Medulla oblongata (tissue), 1 donor: ENCODE measurements at regions not wholly inside any gene's neighbourhood (a gene's known extent, or its start where the extent isn't known, plus 50 kb on each side); places are given as distances from the start of the nearest gene placed in this dataset.
"Not testable (repeated sequence)": the region's sequence is repeated elsewhere in the genome, so short reads cannot be mapped to it uniquely, and the experiment has no call there.

Experiments
- DNase-seq: peaks from one replicate; pipeline ENCODE4 v3.0.0-alpha.2; 2015; ENCODE audit errors: extremely low spot score

GRCh38 chr19:30817965-30818567 is 445.9 kb downstream of the ZNF536 start:
- DNase-seq, result no peak

GRCh38 chr19:30817197-30817596 is 445.0 kb downstream of the ZNF536 start:
- DNase-seq, result no peak

- no peak for DNase-seq
These were observed 443.9 kb downstream of the ZNF536 start for GRCh38 chr19:30815889-30816580.

- no peak for DNase-seq
These were observed 440.0 kb downstream of the ZNF536 start for GRCh38 chr19:30812099-30812678.

- no peak for DNase-seq
These were observed 439.4 kb downstream of the ZNF536 start for GRCh38 chr19:30811397-30812098.

- no peak for DNase-seq
These were observed 438.5 kb downstream of the ZNF536 start for GRCh38 chr19:30810726-30811125.

GRCh38 chr19:30807278-30807677 is 435.1 kb downstream of the ZNF536 start:
- DNase-seq, result no peak

- DNase-seq, result no peak
These were observed 434.1 kb downstream of the ZNF536 start for GRCh38 chr19:30806311-30806710.

- no peak for DNase-seq
These were observed 432.6 kb downstream of the ZNF536 start for GRCh38 chr19:30804751-30805150.

- DNase-seq, result not testable (repeated sequence)
These were observed 432.1 kb downstream of the ZNF536 start for GRCh38 chr19:30804333-30804732.

- DNase-seq, result no peak
These were observed 430.3 kb downstream of the ZNF536 start for GRCh38 chr19:30802424-30803013.

- DNase-seq, result peak; percentile 55
These were observed 427.9 kb downstream of the ZNF536 start for GRCh38 chr19:30799865-30800755.

- DNase-seq, result no peak
These were observed 423.5 kb downstream of the ZNF536 start for GRCh38 chr19:30795727-30796126.

GRCh38 chr19:30792561-30793505 is 420.6 kb downstream of the ZNF536 start:
- DNase-seq, result no peak

GRCh38 chr19:30791088-30791487 is 418.9 kb downstream of the ZNF536 start:
- peak; percentile 15 for DNase-seq

GRCh38 chr19:30790056-30790680 is 418.0 kb downstream of the ZNF536 start:
- DNase-seq, result no peak

GRCh38 chr19:30788105-30788765 is 416.1 kb downstream of the ZNF536 start:
- no peak for DNase-seq

- no peak for DNase-seq
These were observed 413.4 kb downstream of the ZNF536 start for GRCh38 chr19:30785458-30786137.
